ENCODE measurements at regions not wholly inside any gene's neighbourhood (a gene's known extent, or its start where the extent isn't known, plus 50 kb on each side); places are given as distances from the start of the nearest gene placed in this dataset.

- Mint-ChIP-seq H3K4me3 (no peak overlapping the region), H3K27me3 (ENCODE audit: low read depth in 3 of 3) (peaks cover 0 to 6% (median 0%) of the 10 kb centered on the region in 3 donors), H3K4me1 (no peaks in the 10 kb centered on the region), H3K36me3 (no peaks in the 10 kb centered on the region), H3K27ac (no peak overlapping the region), H3K9me3 (no peaks in the 10 kb centered on the region)
- no peak overlapping the region for H3K4me3 ChIP-seq (replicated peaks in 1 of 3; ENCODE audit: low read depth in 2 of 3, low read length in 3 of 3)
- 87% methylated on average over 5 of the region's 7 CpGs for WGBS (ENCODE audit: insufficient coverage)
- TF ChIP-seq CTCF (IDR thresholded peaks at IDR 0.05) = no peak
- no peaks in the 10 kb centered on the region for H3K79me2 ChIP-seq (ENCODE audit: insufficient read depth, low read length)
- no peaks in the 10 kb centered on the region for H3K9me3 ChIP-seq (replicated peaks in 1 of 2; ENCODE audit: control insufficient read depth in 1 of 2, insufficient read depth in 1 of 2, low read length in 2 of 2)
- intact Hi-C loops (cut with micrococcal nuclease) = no loop called here
- no peak overlapping the region for H3K4me2 ChIP-seq (replicated peaks; ENCODE audit: extremely low read depth, low read length, poor library complexity, severe bottlenecking)
- no peaks in the 10 kb centered on the region for H4K20me1 ChIP-seq (ENCODE audit: insufficient read depth, low read length)
- no peak overlapping the region for H2AFZ ChIP-seq (ENCODE audit: insufficient read depth, low read depth, low read length, poor library complexity, severe bottlenecking)
- no peaks in the 10 kb centered on the region for H3K36me3 ChIP-seq (replicated peaks in 1 of 2; ENCODE audit: control insufficient read depth in 1 of 2, insufficient read depth in 2 of 2, low read length in 2 of 2)
- H3K4me1 ChIP-seq (ENCODE audit: control insufficient read depth in 1 of 2, insufficient read depth in 2 of 2, low read length in 2 of 2) = no peaks in the 10 kb centered on the region
- H3K9ac ChIP-seq (ENCODE audit: insufficient read depth, low read length, poor library complexity, severe bottlenecking) = no peak overlapping the region
- DNase-seq = no peak
- no peak overlapping the region for H3K27ac ChIP-seq (ENCODE audit: low read depth in 1 of 2, low read length in 2 of 2)
- H3K27me3 ChIP-seq (ENCODE audit: control insufficient read depth in 2 of 2, insufficient read depth in 2 of 2, low read length in 2 of 2) = no peaks in the 10 kb centered on the region
Observed at GRCh38 chr1:43024905-43025304, 66.2 kb upstream of the SLC2A1 start.

GRCh38 chr1:43021547-43022474 lies 63.1 kb upstream of the SLC2A1 start:
- intact Hi-C loops (cut with micrococcal nuclease) = no loop called here
- Mint-ChIP-seq H3K4me3 (no peak overlapping the region), H3K4me1 (no peaks in the 10 kb centered on the region), H3K9me3 (peaks cover 0 to under 1% (median 0%) of the 10 kb centered on the region in 7 donors), H3K36me3 (no peaks in the 10 kb centered on the region), H3K27ac (no peak overlapping the region), H3K27me3 (ENCODE audit: low read depth in 3 of 3) (peaks cover 0 to 2% (median 1%) of the 10 kb centered on the region in 3 donors)
- H3K4me3 ChIP-seq (replicated peaks in 1 of 3; ENCODE audit: low read depth in 2 of 3, low read length in 3 of 3) = no peak overlapping the region
- H2AFZ ChIP-seq (ENCODE audit: insufficient read depth, low read depth, low read length, poor library complexity, severe bottlenecking) = no peak overlapping the region
- no peaks in the 10 kb centered on the region for H3K9me3 ChIP-seq (replicated peaks in 1 of 2; ENCODE audit: control insufficient read depth in 1 of 2, insufficient read depth in 1 of 2, low read length in 2 of 2)
- no peaks in the 10 kb centered on the region for H3K4me1 ChIP-seq (ENCODE audit: control insufficient read depth in 1 of 2, insufficient read depth in 2 of 2, low read length in 2 of 2)
- H4K20me1 ChIP-seq (ENCODE audit: insufficient read depth, low read length) = no peaks in the 10 kb centered on the region
- H3K4me2 ChIP-seq (replicated peaks; ENCODE audit: extremely low read depth, low read length, poor library complexity, severe bottlenecking) = no peak overlapping the region
- 91% methylated on average over 10 of the region's 14 CpGs for WGBS (ENCODE audit: insufficient coverage)
- TF ChIP-seq CTCF (IDR thresholded peaks at IDR 0.05) = no peak
- no peak overlapping the region for H3K9ac ChIP-seq (ENCODE audit: insufficient read depth, low read length, poor library complexity, severe bottlenecking)
- no peaks in the 10 kb centered on the region for H3K36me3 ChIP-seq (replicated peaks in 1 of 2; ENCODE audit: control insufficient read depth in 1 of 2, insufficient read depth in 2 of 2, low read length in 2 of 2)
- no peaks in the 10 kb centered on the region for H3K79me2 ChIP-seq (ENCODE audit: insufficient read depth, low read length)
- no peak overlapping the region for H3K27ac ChIP-seq (ENCODE audit: low read depth in 1 of 2, low read length in 2 of 2)
- no peak for DNase-seq
- no peaks in the 10 kb centered on the region for H3K27me3 ChIP-seq (ENCODE audit: control insufficient read depth in 2 of 2, insufficient read depth in 2 of 2, low read length in 2 of 2)

Data from CD14-positive monocyte (primary cell).